GM21786 (cell line): ENCODE measurements at regions not wholly inside any gene's neighbourhood (a gene's known extent, or its start where the extent isn't known, plus 50 kb on each side); places are given as distances from the start of the nearest gene placed in this dataset.

Source experiments
- ATAC-seq: cut with Tn5 transposase; IDR thresholded peaks from one replicate; pipeline ENCODE4 v1.9.1; 2021; ENCODE audit not compliant: unreplicated experiment

- ATAC-seq: no peak
Observed at GRCh38 chr5:8756498-8757084, 789.3 kb downstream of the SEMA5A start.

- no peak for ATAC-seq
Observed at GRCh38 chr5:8765886-8766285, 780.0 kb downstream of the SEMA5A start.

- no peak for ATAC-seq
Observed at GRCh38 chr5:8766448-8766847, 779.4 kb downstream of the SEMA5A start.

DNA sequence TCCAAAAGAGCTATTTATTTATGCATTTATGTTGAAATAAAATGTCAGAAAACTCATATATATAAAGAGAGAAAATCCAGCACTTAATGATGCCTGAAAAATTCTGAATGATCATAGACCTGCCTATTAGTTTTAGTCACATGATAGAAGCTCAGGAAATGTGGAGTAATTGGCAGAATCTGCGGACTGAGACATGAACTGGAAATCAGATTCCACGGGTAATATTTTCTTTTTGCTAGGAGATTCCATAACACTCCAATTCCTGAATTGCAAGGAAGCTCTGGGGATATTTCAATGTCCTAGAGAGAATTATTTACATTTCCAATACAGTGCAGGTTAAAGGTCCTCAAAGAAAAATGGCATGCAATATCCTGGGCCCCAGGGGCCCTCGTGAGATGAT, 778.8 kb downstream of the SEMA5A start:
- ATAC-seq: no peak

DNA sequence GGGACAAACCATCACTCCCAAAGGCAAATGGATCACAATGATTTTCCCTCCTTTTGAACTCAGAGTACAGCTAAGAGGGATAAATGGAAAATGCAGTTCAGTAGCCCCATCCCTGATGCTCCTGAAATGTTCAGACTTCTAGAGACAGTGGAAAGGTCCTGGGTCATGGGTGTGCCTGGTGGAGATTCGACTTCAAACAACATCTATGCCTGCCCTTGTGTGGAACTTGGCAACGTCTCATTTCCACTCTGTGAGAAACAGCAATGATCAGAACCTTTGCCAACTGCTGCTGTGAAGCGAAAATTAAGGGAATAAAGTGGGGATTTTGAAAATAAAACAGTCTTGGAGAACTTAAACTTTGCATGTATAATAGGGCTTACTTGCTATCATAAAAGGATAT, 778.1 kb downstream of the SEMA5A start:
- ATAC-seq: no peak

DNA sequence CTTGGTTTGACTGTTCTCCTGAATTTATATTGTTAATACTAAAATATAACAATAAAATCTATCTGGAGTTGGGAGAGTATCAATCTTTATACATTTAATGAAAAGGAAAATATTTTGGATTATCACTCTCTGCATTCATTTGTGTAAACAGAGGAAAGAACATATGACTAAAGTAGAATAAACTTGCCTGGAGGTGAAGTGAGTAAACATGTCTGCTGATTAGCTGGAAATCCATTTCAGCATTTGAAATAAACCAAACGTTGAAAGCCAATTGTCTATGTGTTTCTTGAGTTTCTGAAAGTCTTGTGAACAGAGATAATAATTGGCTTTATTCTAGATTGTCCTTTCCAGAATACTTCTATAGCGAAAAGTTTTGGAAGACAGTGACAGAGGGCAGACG, 776.2 kb downstream of the SEMA5A start:
- no peak for ATAC-seq

- ATAC-seq: no peak
Observed at GRCh38 chr5:8770431-8770830, 775.4 kb downstream of the SEMA5A start.

GRCh38 chr5:8773046-8773615, 772.7 kb downstream of the SEMA5A start:
- ATAC-seq: no peak

DNA sequence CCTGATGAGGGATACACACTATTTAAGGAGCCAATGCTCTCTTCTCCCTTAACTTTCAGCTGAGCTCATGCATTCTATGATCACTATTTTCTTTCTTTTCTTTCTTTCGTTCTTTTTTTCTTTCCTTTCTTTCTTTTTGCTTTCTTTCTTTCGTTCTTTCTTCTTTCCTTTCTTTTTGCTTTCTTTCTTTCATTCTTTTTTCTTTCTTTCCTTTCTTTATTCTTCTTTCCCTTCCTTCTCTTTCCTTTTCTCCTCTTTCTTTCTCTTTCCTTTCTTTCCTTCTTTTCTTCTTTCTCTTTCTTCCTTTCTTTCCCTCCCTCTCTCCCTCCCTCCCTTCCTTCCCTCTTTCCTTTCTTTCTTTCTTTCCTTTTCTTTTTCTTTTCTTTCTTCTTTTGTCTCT, 761.2 kb downstream of the SEMA5A start:
- no peak for ATAC-seq

DNA sequence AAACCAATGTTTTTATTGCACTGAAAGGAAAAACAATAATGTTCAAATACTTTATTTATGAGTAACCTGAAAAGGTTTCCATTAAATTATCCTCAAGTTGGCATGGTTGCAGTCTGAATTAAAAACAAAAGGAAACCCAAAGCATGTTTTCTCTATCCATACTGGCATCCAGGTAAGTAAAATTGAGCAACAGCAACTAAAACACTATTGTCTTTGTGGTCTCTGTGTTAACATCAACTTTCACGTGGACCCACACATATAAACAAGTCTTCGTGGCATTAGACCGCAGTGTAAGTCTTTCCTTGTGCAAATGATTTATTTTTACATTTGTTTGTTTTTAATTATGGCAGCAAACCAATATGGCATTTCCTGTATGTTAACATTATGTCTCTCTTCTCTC, 757.6 kb downstream of the SEMA5A start:
- no peak for ATAC-seq

- no peak for ATAC-seq
Observed at GRCh38 chr5:8805653-8806052, 740.2 kb downstream of the SEMA5A start.

DNA sequence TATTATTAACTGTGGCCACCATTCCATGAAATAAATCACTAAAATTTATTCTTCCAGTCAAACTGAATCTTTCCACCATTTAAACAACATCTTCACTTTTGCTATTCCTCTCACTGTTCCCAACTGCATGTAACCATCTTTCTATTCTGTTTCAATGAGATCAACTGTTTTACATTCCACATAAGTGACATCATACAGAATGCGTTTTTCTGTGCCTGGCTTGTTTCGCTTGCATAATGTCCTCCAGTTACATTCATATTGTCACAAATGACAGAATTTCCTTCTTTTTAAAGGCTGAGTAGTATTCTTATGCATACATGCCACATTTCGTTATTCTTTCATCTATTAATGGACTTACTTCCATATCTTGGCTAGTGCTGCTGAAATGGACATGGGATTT, 738.2 kb downstream of the SEMA5A start:
- no peak for ATAC-seq

DNA sequence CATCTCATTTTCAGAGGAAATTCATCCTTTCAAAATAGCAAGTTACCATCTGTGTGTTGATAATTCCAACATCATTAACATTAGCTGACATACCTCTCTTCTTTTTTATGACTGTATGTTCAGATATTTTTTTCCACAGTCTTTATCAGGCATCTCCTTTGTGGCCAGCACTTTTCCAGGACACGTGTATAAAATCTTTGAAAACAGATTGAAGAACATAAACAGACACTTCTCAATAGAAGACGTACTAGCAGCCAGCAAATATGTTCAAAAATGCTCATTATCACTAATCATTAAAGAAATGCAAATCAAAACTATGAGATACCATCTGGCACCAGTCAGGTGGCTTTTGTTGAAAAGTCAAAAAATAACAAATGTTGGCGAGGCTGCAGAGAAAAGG, 734.3 kb downstream of the SEMA5A start:
- ATAC-seq: no peak

GRCh38 chr5:8813180-8813579, 732.7 kb downstream of the SEMA5A start:
- ATAC-seq: no peak

- ATAC-seq: no peak
Observed at GRCh38 chr5:8814105-8814504, 731.8 kb downstream of the SEMA5A start.

- no peak for ATAC-seq
Observed at GRCh38 chr5:8824371-8824770, 721.5 kb downstream of the SEMA5A start.

DNA sequence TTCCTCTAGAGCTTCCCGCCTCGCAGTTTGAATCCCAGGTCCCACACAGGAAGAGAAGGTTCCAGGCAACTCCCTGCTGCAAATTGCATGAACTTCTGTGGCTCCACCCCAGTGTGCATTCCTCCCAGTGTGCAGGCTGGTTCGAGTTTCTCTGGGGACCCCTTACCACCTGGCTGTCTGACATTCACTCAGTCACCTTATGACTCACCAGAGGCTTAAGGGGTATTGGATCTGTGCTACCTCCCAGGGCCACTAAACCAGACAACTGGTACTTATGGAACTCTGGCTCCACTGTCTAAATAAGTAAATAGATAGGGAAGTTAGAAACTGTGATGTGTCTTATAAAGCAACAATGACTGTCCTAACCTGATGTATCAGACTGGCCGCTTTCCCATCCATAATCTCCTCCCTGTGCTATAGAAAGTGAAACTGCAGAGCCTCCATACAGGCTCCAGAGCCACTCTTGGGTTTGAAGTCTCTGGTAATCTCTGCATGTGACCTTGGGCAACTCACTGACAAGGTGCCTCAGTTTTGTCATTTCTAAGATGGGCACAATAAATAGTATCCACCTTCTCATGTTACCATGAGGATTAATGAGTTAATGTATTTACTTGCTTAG, 720.6 kb downstream of the SEMA5A start:
- ATAC-seq: no peak

DNA sequence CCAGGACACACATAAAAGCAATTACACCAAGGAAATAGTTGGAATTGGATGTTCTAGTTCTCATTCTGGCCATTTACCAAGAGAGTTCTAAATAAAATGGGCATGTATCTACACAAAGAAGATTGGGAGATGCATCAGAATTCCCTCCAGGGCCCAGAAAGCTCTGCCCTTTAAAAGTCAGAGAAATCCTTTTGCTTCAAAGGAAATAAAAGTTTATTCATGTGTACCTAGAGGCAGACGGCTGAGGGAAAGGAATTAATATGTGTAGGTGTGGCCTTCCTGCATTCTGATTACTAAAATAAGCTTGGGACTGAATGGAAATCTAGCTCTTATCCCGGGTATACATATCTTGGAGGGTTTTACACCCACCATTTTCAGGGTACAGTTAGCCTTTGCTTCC, 719.4 kb downstream of the SEMA5A start:
- ATAC-seq: no peak

DNA sequence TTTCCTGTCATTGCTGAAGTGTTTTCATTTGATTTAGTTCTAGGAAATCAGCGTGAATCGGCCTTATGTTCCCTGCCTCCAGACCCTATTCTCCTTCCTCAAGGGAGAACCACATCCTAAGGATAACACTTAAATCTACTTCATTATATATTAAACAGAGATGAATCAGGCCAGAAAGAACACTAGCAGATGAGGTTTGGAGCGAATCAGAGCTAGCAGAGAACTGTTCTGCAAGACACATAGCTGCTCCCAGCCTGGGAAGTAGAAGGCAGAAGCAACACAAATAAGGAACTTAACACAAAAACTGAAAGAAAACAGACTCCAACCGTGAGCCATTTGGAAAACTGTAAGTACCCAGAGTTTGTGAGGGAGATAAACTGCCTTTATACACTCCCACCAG, 718.2 kb downstream of the SEMA5A start:
- ATAC-seq: no peak

GRCh38 chr5:8828596-8829322, 717.1 kb downstream of the SEMA5A start:
- no peak for ATAC-seq

GRCh38 chr5:8829323-8830029, 716.4 kb downstream of the SEMA5A start:
- ATAC-seq: no peak

DNA sequence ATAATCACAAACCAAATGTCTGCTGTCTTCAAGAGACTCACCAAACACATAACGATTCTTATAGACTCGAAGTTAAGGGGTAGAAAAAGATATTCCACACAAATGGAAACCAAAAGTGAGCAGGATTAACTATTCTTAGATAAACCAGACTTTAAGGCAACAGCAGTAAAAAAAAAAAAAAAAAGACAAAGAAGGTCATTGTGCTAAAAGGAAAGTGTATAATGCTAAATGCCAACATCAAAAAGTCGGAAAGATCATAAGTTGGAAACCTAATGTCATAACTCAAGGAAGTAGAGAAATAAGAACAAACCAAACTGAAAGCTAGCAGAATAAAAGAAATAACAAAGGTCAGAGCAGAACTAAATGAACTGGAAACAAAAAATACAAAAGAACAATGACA, 714.6 kb downstream of the SEMA5A start:
- no peak for ATAC-seq
